Activated T-cell treated with anti-CD3 and anti-CD28 coated beads, Interleukin-2, amount 50 U/mL, for 1 hour (primary cell): ENCODE measurements at regions not wholly inside any gene's neighbourhood (a gene's known extent, or its start where the extent isn't known, plus 50 kb on each side); places are given as distances from the start of the nearest gene placed in this dataset.

Experiments
- DNase-seq: peaks from one replicate; pipeline ENCODE4 v3.0.0-alpha.2; 2020

- no peak for DNase-seq
These were observed 102.8 kb downstream of the ERMARD start for GRCh38 chr6:169854083-169854725.

- no peak for DNase-seq
These were observed 102.0 kb downstream of the ERMARD start for GRCh38 chr6:169853196-169854082.

GRCh38 chr6:169852504-169853195 is 101.2 kb downstream of the ERMARD start:
- no peak for DNase-seq

GRCh38 chr6:169851641-169852503 is 100.5 kb downstream of the ERMARD start:
- DNase-seq = no peak

GRCh38 chr6:169850746-169851145 is 99.3 kb downstream of the ERMARD start:
- DNase-seq = no peak

- no peak for DNase-seq
These were observed 98.7 kb downstream of the ERMARD start for GRCh38 chr6:169850154-169850553.

GRCh38 chr6:169849396-169849795 is 98.0 kb downstream of the ERMARD start:
- DNase-seq = no peak

GRCh38 chr6:169848946-169849345 is 97.5 kb downstream of the ERMARD start:
- no peak for DNase-seq

GRCh38 chr6:169847901-169848311 is 96.5 kb downstream of the ERMARD start:
- DNase-seq = no peak

GRCh38 chr6:169847141-169847674 is 95.8 kb downstream of the ERMARD start:
- DNase-seq = no peak

GRCh38 chr6:169846286-169847056 is 95.0 kb downstream of the ERMARD start:
- DNase-seq = no peak

GRCh38 chr6:169845426-169846285 is 94.2 kb downstream of the ERMARD start:
- DNase-seq = no peak

- DNase-seq = no peak
These were observed 93.5 kb downstream of the ERMARD start for GRCh38 chr6:169844946-169845345.

- no peak for DNase-seq
These were observed 92.6 kb downstream of the ERMARD start for GRCh38 chr6:169843991-169844390.

GRCh38 chr6:169843110-169843509 is 91.7 kb downstream of the ERMARD start:
- no peak for DNase-seq

GRCh38 chr6:169841907-169842606 is 90.6 kb downstream of the ERMARD start:
- no peak for DNase-seq

- no peak for DNase-seq
These were observed 89.8 kb downstream of the ERMARD start for GRCh38 chr6:169841251-169841650.

GRCh38 chr6:169839898-169840631 is 88.6 kb downstream of the ERMARD start:
- no peak for DNase-seq

- no peak for DNase-seq
These were observed 88.1 kb downstream of the ERMARD start for GRCh38 chr6:169839493-169839892.
